H1 (cell line): ENCODE measurements at regions not wholly inside any gene's neighbourhood (a gene's known extent, or its start where the extent isn't known, plus 50 kb on each side); places are given as distances from the start of the nearest gene placed in this dataset.

Experiments
- CTCF ChIA-PET: fragments of 300-600 bp; sonication (Branson Sonifier 250); formaldehyde crosslinking; loops from one replicate; lab custom pipeline; 2021; ENCODE audit not compliant: partially characterized antibody; lab: Charles Lee
- POLR2A ChIA-PET: fragments of 300-600 bp; sonication (Branson Sonifier 250); formaldehyde crosslinking; loops from one replicate; lab custom pipeline; 2021; ENCODE audit warnings: inconsistent platforms; ENCODE audit not compliant: partially characterized antibody; lab: Charles Lee
- DNase-seq, 2 experiments: peaks; one replicate each; pipeline versions ENCODE4 v3.0.0 to v3.0.0-alpha.2; 2010 to 2022; ENCODE audit warnings: low spot score in 2 of 2, low read depth in 1 of 2, mixed read lengths in 1 of 2
- FAIRE-seq: peaks from 2 replicates; lab custom pipeline; 2011; peaks lifted over from hg19 to GRCh38; lab: Jason Lieb, UNC
- H2AFZ ChIP-seq: 2 replicates; pipeline ENCODE4 v1.8.1; 2012; ENCODE audit warnings: low read length, inconsistent platforms
- H2AK5ac ChIP-seq: 2 replicates; pipeline ENCODE4 v1.6.1; 2013; ENCODE audit warnings: low read depth, low read length
- H2BK120ac ChIP-seq: replicated peaks from 2 replicates; pipeline ENCODE3; 2013; ENCODE audit warnings: low read depth, low read length, inconsistent platforms
- H2BK12ac ChIP-seq: 2 replicates; pipeline ENCODE4 v1.6.1; 2013; ENCODE audit warnings: low read depth, low read length
- H2BK15ac ChIP-seq: 2 replicates; pipeline ENCODE4 v1.6.1; 2013; ENCODE audit warnings: low read length
- H2BK20ac ChIP-seq: 2 replicates; pipeline ENCODE4 v1.6.1; 2013; ENCODE audit warnings: low read length
- H2BK5ac ChIP-seq: 2 replicates; pipeline ENCODE4 v1.6.1; 2013; ENCODE audit warnings: low read depth, low read length
- H3K14ac ChIP-seq: 2 replicates; pipeline ENCODE4 v1.6.1; 2013; ENCODE audit warnings: inconsistent platforms; ENCODE audit not compliant: insufficient read length
- H3K18ac ChIP-seq: 2 replicates; pipeline ENCODE4 v1.6.1; 2013; ENCODE audit warnings: low read length; ENCODE audit errors: extremely low read depth
- H3K23ac ChIP-seq: 2 replicates; pipeline ENCODE4 v1.6.1; 2013; ENCODE audit warnings: inconsistent platforms; ENCODE audit not compliant: insufficient read length
- H3K23me2 ChIP-seq: 2 replicates; pipeline ENCODE4 v1.6.1; 2013; ENCODE audit warnings: low read depth, low read length
- H3K27ac ChIP-seq: 2 replicates; pipeline ENCODE4 v1.6.1; 2011; ENCODE audit warnings: low read depth, low read length, inconsistent platforms
- H3K27me3 ChIP-seq, 4 experiments: replicated peaks in 1 of 4; 1 replicate in 1 of 4; 2 replicates in 3 of 4; pipeline versions ENCODE4 v1.6.1 to v1.8.1; 2011 to 2013; ENCODE audit warnings: low read length in 3 of 4, mild to moderate bottlenecking in 3 of 4, inconsistent platforms in 2 of 4, mixed read lengths in 2 of 4, moderate library complexity in 1 of 4; ENCODE audit not compliant: control insufficient read depth in 3 of 4, insufficient read depth in 3 of 4; ENCODE audit errors: extremely low read depth in 1 of 4
- H3K36me3 ChIP-seq, 4 experiments: 2 replicates each; pipeline versions ENCODE4 v1.6.1 to v1.8.1; 2011 to 2013; ENCODE audit warnings: mild to moderate bottlenecking in 4 of 4, low read length in 3 of 4, moderate library complexity in 2 of 4, control low read depth in 1 of 4, inconsistent platforms in 1 of 4; ENCODE audit not compliant: insufficient read depth in 4 of 4, control insufficient read depth in 2 of 4
- H3K4ac ChIP-seq: replicated peaks from 2 replicates; pipeline ENCODE3; 2013; ENCODE audit warnings: low read length, low read depth, mixed read lengths, inconsistent platforms; ENCODE audit not compliant: insufficient read length
- H3K4me1 ChIP-seq, 4 experiments: replicated peaks in 1 of 4; 1 replicate in 1 of 4; 2 replicates in 3 of 4; pipeline versions ENCODE4 v1.6.1 to v1.8.1; 2011 to 2013; ENCODE audit warnings: low read length in 3 of 4, inconsistent platforms in 2 of 4, mixed read lengths in 1 of 4; ENCODE audit not compliant: insufficient read depth in 4 of 4, control insufficient read depth in 3 of 4
- H3K4me2 ChIP-seq, 2 experiments: 2 replicates each; pipeline versions ENCODE4 v1.6.1 to v1.8.1; 2011 to 2013; ENCODE audit warnings: low read depth in 2 of 2, low read length in 2 of 2, control low read depth in 1 of 2, inconsistent platforms in 1 of 2, mild to moderate bottlenecking in 1 of 2; ENCODE audit not compliant: insufficient read depth in 1 of 2
- H3K4me3 ChIP-seq, 4 experiments: fragments of 200-600, 300-600 bp in 1 of 4; sonication (generic), shearing (Covaris generic), sonication (Bioruptor Twin) in 1 of 4; 2 replicates each; pipeline versions ENCODE4 v1.5.1 to v1.8.1; 2011 to 2016; ENCODE audit warnings: low read length in 4 of 4, low read depth in 3 of 4, control low read depth in 2 of 4, inconsistent platforms in 2 of 4, mild to moderate bottlenecking in 2 of 4, mixed read lengths in 1 of 4, moderate library complexity in 1 of 4; ENCODE audit not compliant: insufficient read depth in 2 of 4; ENCODE audit errors: extremely low read depth in 1 of 4
- H3K56ac ChIP-seq: replicated peaks from 2 replicates; pipeline ENCODE3; 2013; ENCODE audit warnings: low read depth, mild to moderate bottlenecking, mixed read lengths, low read length, inconsistent platforms; ENCODE audit not compliant: insufficient read length
- H3K79me1 ChIP-seq: 2 replicates; pipeline ENCODE4 v1.6.1; 2013; ENCODE audit warnings: low read depth, low read length, control low read depth
- H3K79me2 ChIP-seq, 2 experiments: 2 replicates each; pipeline versions ENCODE4 v1.6.1 to v1.8.1; 2012 to 2013; ENCODE audit warnings: low read length in 2 of 2, mild to moderate bottlenecking in 2 of 2, inconsistent platforms in 1 of 2; ENCODE audit not compliant: insufficient read depth in 2 of 2, control insufficient read depth in 1 of 2
- H3K9ac ChIP-seq, 4 experiments: replicated peaks in 1 of 4; 1 replicate in 1 of 4; 2 replicates in 3 of 4; pipeline versions ENCODE4 v1.6.1 to v1.8.1; 2011 to 2013; ENCODE audit warnings: low read depth in 3 of 4, low read length in 3 of 4, control low read depth in 2 of 4, mild to moderate bottlenecking in 2 of 4, moderate library complexity in 2 of 4, inconsistent platforms in 1 of 4; ENCODE audit errors: extremely low read depth in 1 of 4
- H3K9me3 ChIP-seq, 2 experiments: 2 replicates each; pipeline versions ENCODE4 v1.6.1 to v1.8.1; 2012 to 2013; ENCODE audit warnings: mild to moderate bottlenecking in 2 of 2, moderate library complexity in 2 of 2, control low read depth in 1 of 2, inconsistent platforms in 1 of 2, low read depth in 1 of 2, low read length in 1 of 2, mixed read lengths in 1 of 2; ENCODE audit not compliant: insufficient read depth in 2 of 2
- H4K20me1 ChIP-seq, 2 experiments: replicated peaks in 1 of 2; 2 replicates each; pipeline versions ENCODE3 to v1.8.1; 2011 to 2013; ENCODE audit warnings: inconsistent platforms in 2 of 2, low read length in 2 of 2, mild to moderate bottlenecking in 1 of 2; ENCODE audit not compliant: insufficient read depth in 2 of 2, control insufficient read depth in 1 of 2
- H4K5ac ChIP-seq: 2 replicates; pipeline ENCODE4 v1.6.1; 2013; ENCODE audit warnings: low read length, low read depth, mixed read lengths, inconsistent platforms; ENCODE audit not compliant: insufficient read length
- H4K8ac ChIP-seq: 2 replicates; pipeline ENCODE4 v1.8.0; 2013; ENCODE audit warnings: mild to moderate bottlenecking, moderate library complexity, low read length, inconsistent platforms; ENCODE audit not compliant: insufficient read depth; ENCODE audit errors: extremely low read depth
- H4K91ac ChIP-seq: replicated peaks from 2 replicates; pipeline ENCODE3; 2013; ENCODE audit warnings: low read length, mixed read lengths, inconsistent platforms; ENCODE audit not compliant: insufficient read length
- ATF3 ChIP-seq: IDR thresholded peaks from 2 replicates; pipeline ENCODE4 v1.6.1; 2011; ENCODE audit warnings: low read depth, mild to moderate bottlenecking, low read length; ENCODE audit not compliant: insufficient read depth
- CEBPB ChIP-seq: IDR thresholded peaks from 2 replicates; pipeline ENCODE4 v1.6.1; 2012; ENCODE audit warnings: low read depth, low read length
- EGR1 ChIP-seq: IDR thresholded peaks from 2 replicates; pipeline ENCODE4 v1.6.1; 2011; ENCODE audit warnings: low read depth, low read length, borderline replicate concordance
- GABPA ChIP-seq: IDR thresholded peaks from 2 replicates; pipeline ENCODE4 v1.6.1; 2011; ENCODE audit warnings: mild to moderate bottlenecking, low read length, moderate library complexity, borderline replicate concordance; ENCODE audit not compliant: insufficient read depth
- KDM4A ChIP-seq: IDR thresholded peaks from one replicate; pipeline ENCODE4 v1.7.1; 2012; ENCODE audit warnings: low read depth, mild to moderate bottlenecking, moderate library complexity, low read length, inconsistent platforms; ENCODE audit not compliant: severe bottlenecking
- KDM5A ChIP-seq: fragments of 200-600 bp; IDR thresholded peaks from 2 replicates; pipeline ENCODE4 v1.7.1; 2012; ENCODE audit warnings: mild to moderate bottlenecking, low read length, inconsistent platforms, mixed read lengths
- POLR2A ChIP-seq, 2 experiments: IDR thresholded peaks; 1 replicate in 1 of 2; 2 replicates in 1 of 2; pipeline ENCODE4 v1.6.1; 2011; ENCODE audit warnings: low read depth in 2 of 2, low read length in 2 of 2, mild to moderate bottlenecking in 2 of 2; ENCODE audit errors: control extremely low read depth in 1 of 2
- RAD21 ChIP-seq, 2 experiments: IDR thresholded peaks in 1 of 2; conservative IDR thresholded peaks in 1 of 2; 2 replicates each; pipeline ENCODE4 v1.6.1; 2011; ENCODE audit warnings: low read depth in 2 of 2, low read length in 2 of 2, improper control_type of control experiment in 1 of 2, inconsistent platforms in 1 of 2, mild to moderate bottlenecking in 1 of 2, moderate library complexity in 1 of 2
- SAP30 ChIP-seq: fragments of 300-600 bp; sonication (generic); IDR thresholded peaks from 2 replicates; pipeline ENCODE4 v1.7.1; 2012; ENCODE audit warnings: low read length, moderate library complexity, mild to moderate bottlenecking, inconsistent platforms; ENCODE audit not compliant: insufficient read depth, insufficient replicate concordance
- WGBS, 2 experiments: shearing (Covaris generic) in 1 of 2; methylation state at CpG; one replicate each; pipeline versions ENCODE4 v1.1.6 to v1.1.7; 2013 to 2015; ENCODE audit warnings: low lambda C conversion rate in 2 of 2, mixed read lengths in 2 of 2, inconsistent platforms in 1 of 2, low coverage in 1 of 2, missing lambda C conversion rate in 1 of 2; ENCODE audit not compliant: insufficient replicate concordance in 2 of 2, insufficient coverage in 1 of 2, insufficient read length in 1 of 2; ENCODE audit errors: extremely low coverage in 1 of 2, missing lambda C conversion rate in 1 of 2; 5-methylcytosine and 5-hydroxymethylcytosine counted together

- H4K20me1 ChIP-seq, result no peaks in the 10 kb centered on the region
- H3K23me2 ChIP-seq, result no peaks in the 10 kb centered on the region
- H4K91ac ChIP-seq, result no peak overlapping the region
- WGBS, 2 experiments, result 83% methylated on average over 1 of the region's 1 CpG; no CpG with 5 or more reads in 1 of the 2 experiments
- no peak overlapping the region for H3K4me2 ChIP-seq
- H3K18ac ChIP-seq, result no peak overlapping the region
- peaks cover 0 to 2% (median 0%) of the 10 kb centered on the region in 4 experiments; a peak in 1 of 7 replicates for H3K4me1 ChIP-seq
- H3K27ac ChIP-seq, result no peak overlapping the region
- no peak overlapping the region for H3K4me3 ChIP-seq
- no peak overlapping the region for H3K9ac ChIP-seq
- FAIRE-seq, result no peak
- H3K79me1 ChIP-seq, result no peaks in the 10 kb centered on the region
- no peak overlapping the region for H2BK20ac ChIP-seq
- H4K8ac ChIP-seq, result no peak overlapping the region
- H4K5ac ChIP-seq, result no peak overlapping the region
- no peak overlapping the region for H2BK12ac ChIP-seq
- DNase-seq, result no peak
- H2BK5ac ChIP-seq, result no peak overlapping the region
- H2AK5ac ChIP-seq, result no peak overlapping the region
- H2BK15ac ChIP-seq, result no peak overlapping the region
- H3K79me2 ChIP-seq, result no peaks in the 10 kb centered on the region
- H3K4ac ChIP-seq, result no peak overlapping the region
- ChIA-PET POLR2A (no interaction called here), CTCF (interaction anchor here (1.1 kb wide), 1 partner anchor 9 kb away, joined by 3 read pairs; no protein-coding TSS in a partner anchor)
- no peaks in the 10 kb centered on the region for H3K36me3 ChIP-seq
- H2AFZ ChIP-seq, result no peak overlapping the region
- H3K14ac ChIP-seq, result no peak overlapping the region
- H3K56ac ChIP-seq, result no peak overlapping the region
- no peak overlapping the region for H3K23ac ChIP-seq
- H3K27me3 ChIP-seq, result no peaks in the 10 kb centered on the region
- no peak overlapping the region for H2BK120ac ChIP-seq
- no peaks in the 10 kb centered on the region for H3K9me3 ChIP-seq
- TF ChIP-seq EGR1 (no peak), KDM4A (no peak), KDM5A (no peak), SAP30 (no peak), RAD21 (IDR thresholded peaks at IDR 0.05 in 1 of 2, conservative IDR thresholded peaks at IDR 0.05 in 1 of 2; ENCODE audit: low read depth in 2 of 2, low read length in 2 of 2) (no peak), CEBPB (no peak), POLR2A (IDR thresholded peaks at IDR 0.05; ENCODE audit: control extremely low read depth in 1 of 2, low read depth in 2 of 2, low read length in 2 of 2) (no peak), GABPA (no peak), ATF3 (no peak)
Observed at GRCh38 chr13:80603351-80603750, 262.4 kb upstream of the SPRY2 start.
